Hepatocyte (in vitro differentiated cells): ENCODE measurements at regions not wholly inside any gene's neighbourhood (a gene's known extent, or its start where the extent isn't known, plus 50 kb on each side); places are given as distances from the start of the nearest gene placed in this dataset.

Source experiments
- DNase-seq: peaks from one replicate; pipeline ENCODE4 v3.0.0-alpha.2; 2016; ENCODE audit warnings: low spot score
- H2AFZ ChIP-seq: fragments of 200-600 bp; sonication (generic); 2 replicates; pipeline ENCODE4 v1.6.0; 2016; ENCODE audit warnings: antibody characterized with exemption, mild to moderate bottlenecking
- H3K27ac ChIP-seq: fragments of 200-600 bp; sonication (generic); 2 replicates; pipeline ENCODE4 v1.5.1; 2016; ENCODE audit warnings: mild to moderate bottlenecking
- H3K27me3 ChIP-seq: fragments of 200-600 bp; sonication (generic); 2 replicates; pipeline ENCODE4 v1.6.1; 2016
- H3K36me3 ChIP-seq: fragments of 200-600 bp; sonication (generic); replicated peaks from 2 replicates; pipeline ENCODE4 v1.5.1; 2016; ENCODE audit warnings: low read depth; ENCODE audit not compliant: insufficient read depth
- H3K4me1 ChIP-seq: fragments of 200-600 bp; sonication (generic); 2 replicates; pipeline ENCODE4 v1.5.1; 2016; ENCODE audit warnings: mild to moderate bottlenecking, moderate library complexity; ENCODE audit not compliant: insufficient read depth
- H3K4me2 ChIP-seq: fragments of 200-600 bp; sonication (generic); 2 replicates; pipeline ENCODE4 v1.6.0; 2016
- H3K4me3 ChIP-seq: fragments of 200-600 bp; sonication (generic); 2 replicates; pipeline ENCODE4 v1.5.1; 2016; ENCODE audit warnings: mild to moderate bottlenecking
- H3K79me2 ChIP-seq: fragments of 200-600 bp; sonication (generic); 2 replicates; pipeline ENCODE4 v1.6.0; 2017; ENCODE audit warnings: mild to moderate bottlenecking
- H3K9me2 ChIP-seq: fragments of 200-600 bp; sonication (generic); replicated peaks from 2 replicates; pipeline ENCODE4 v1.6.0; 2017; ENCODE audit warnings: mild to moderate bottlenecking; ENCODE audit not compliant: insufficient read depth
- H3K9me3 ChIP-seq: fragments of 200-600 bp; sonication (generic); 2 replicates; pipeline ENCODE4 v1.5.1; 2016; ENCODE audit warnings: low read depth, mild to moderate bottlenecking
- H4K20me1 ChIP-seq: fragments of 200-600 bp; sonication (generic); 2 replicates; pipeline ENCODE4 v1.6.0; 2016; ENCODE audit warnings: mild to moderate bottlenecking; ENCODE audit not compliant: insufficient read depth, poor library complexity, severe bottlenecking
- CTCF ChIP-seq: fragments of 200-600 bp; sonication (generic); IDR thresholded peaks from 2 replicates; pipeline ENCODE4 v1.5.1; 2016; ENCODE audit warnings: antibody characterized with exemption, mild to moderate bottlenecking; ENCODE audit not compliant: poor library complexity
- EZH2 ChIP-seq: fragments of 200-600 bp; sonication (generic); IDR thresholded peaks from 2 replicates; pipeline ENCODE4 v1.6.1; 2016; ENCODE audit warnings: antibody characterized with exemption, mild to moderate bottlenecking, borderline replicate concordance
- EZH2phosphoT487 ChIP-seq: fragments of 200-600 bp; sonication (generic); IDR thresholded peaks from one replicate; pipeline ENCODE4 v1.6.1; 2018; ENCODE audit warnings: antibody characterized with exemption, mild to moderate bottlenecking, low read depth, moderate library complexity; ENCODE audit not compliant: unreplicated experiment, severe bottlenecking
- WGBS: methylation state at CpG from one replicate; pipeline ENCODE4 v1.1.6; 2016; ENCODE audit warnings: low lambda C conversion rate; ENCODE audit errors: missing lambda C conversion rate; 5-methylcytosine and 5-hydroxymethylcytosine counted together

DNA sequence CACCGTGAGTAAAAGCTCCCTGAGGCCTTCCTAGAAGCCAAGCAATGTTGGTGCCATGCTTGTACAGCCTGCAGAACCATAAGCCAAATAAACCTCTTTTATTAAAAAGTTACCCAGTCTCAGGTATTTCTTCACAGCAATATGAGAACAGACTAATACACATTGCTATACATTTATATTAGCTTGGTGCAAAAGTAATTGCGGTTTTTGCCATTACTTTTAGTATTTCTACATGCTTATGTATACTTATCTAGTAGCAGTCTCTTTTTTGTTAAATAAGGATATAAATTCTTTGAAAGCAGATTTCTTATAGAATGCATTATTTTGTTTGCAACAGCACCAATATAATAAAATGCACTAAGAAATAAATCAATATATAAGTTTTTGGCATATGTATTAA, 619.6 kb downstream of the FSCB start:
- 97% methylated on average over 2 of the region's 2 CpGs for WGBS
- H3K4me3 ChIP-seq: no peak overlapping the region

GRCh38 chr14:43877351-43877960, 629.6 kb downstream of the FSCB start:
- Histone ChIP-seq H3K79me2 (no peaks in the 10 kb centered on the region), H3K36me3 (no peaks in the 10 kb centered on the region), H3K4me3 (no peak overlapping the region), H3K27me3 (no peaks in the 10 kb centered on the region), H3K4me2 (peak overlapping the region; percentile 29), H2AFZ (no peak overlapping the region), H3K9me3 (no peaks in the 10 kb centered on the region), H4K20me1 (no peaks in the 10 kb centered on the region), H3K27ac (no peak overlapping the region), H3K9me2 (no peaks in the 10 kb centered on the region), H3K4me1 (peaks cover 13% of the 10 kb centered on the region)
- WGBS: 42% methylated on average over 3 of the region's 3 CpGs
- no peak for DNase-seq
- TF ChIP-seq EZH2 (no peak), CTCF (no peak), EZH2phosphoT487 (no peak)

More for the DNA sequence above, 619.6 kb downstream of the FSCB start:
- no peaks in the 10 kb centered on the region for H3K4me1 ChIP-seq
- H3K27me3 ChIP-seq: no peaks in the 10 kb centered on the region
- H3K79me2 ChIP-seq: no peaks in the 10 kb centered on the region
- H3K36me3 ChIP-seq: no peaks in the 10 kb centered on the region
- no peak overlapping the region for H3K4me2 ChIP-seq
- H4K20me1 ChIP-seq: no peaks in the 10 kb centered on the region
- TF ChIP-seq EZH2phosphoT487 (no peak), EZH2 (no peak), CTCF (no peak)
- H2AFZ ChIP-seq: no peak overlapping the region
- no peaks in the 10 kb centered on the region for H3K9me2 ChIP-seq
- no peak for DNase-seq
- H3K9me3 ChIP-seq: no peaks in the 10 kb centered on the region
- no peak overlapping the region for H3K27ac ChIP-seq

DNA sequence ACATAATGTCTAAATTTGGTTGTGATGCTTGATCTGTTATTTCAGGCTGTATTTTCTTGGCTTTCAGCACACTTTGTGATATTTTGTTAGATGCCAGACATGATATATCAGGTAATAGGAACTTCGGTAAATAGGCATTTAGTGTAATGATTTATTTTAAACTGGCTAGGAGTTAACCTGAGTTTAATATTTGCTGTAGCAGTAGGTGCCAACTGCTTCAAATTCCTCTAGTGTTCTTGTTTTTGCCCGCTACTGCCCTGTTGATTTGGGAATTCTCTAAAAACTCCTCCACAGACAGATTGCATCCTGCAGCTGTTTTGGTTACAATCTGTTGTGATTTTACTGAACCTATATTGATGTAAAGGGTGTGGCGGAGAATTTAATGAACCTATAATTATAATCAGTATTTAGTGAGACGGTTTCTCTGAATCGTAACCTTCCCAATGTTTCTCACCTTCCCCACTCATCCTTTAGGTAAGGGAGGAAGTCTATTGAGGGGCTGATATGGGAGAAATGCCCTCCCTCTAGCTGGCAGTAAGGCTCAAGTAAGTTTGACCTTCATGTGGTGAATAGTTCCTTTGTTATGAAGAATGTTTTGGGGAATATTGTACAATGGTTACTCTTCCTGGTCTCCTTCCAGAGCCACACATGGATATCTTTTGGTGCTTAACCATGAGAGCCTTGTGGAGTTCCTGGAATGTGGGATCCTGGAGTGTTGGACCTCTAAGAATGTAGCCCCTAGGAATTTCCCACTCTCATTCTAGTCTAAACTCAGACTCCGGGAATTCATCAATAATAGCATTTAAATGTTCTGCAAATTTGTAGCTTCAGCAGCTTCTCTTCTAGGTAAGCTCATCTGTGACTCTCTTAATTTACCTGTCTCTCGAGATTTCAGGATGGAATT, 634.1 kb downstream of the FSCB start:
- no peaks in the 10 kb centered on the region for H3K27me3 ChIP-seq
- H3K27ac ChIP-seq: no peak overlapping the region
- no peak overlapping the region for H3K4me2 ChIP-seq
- WGBS: 81% methylated on average over 7 of the region's 7 CpGs
- no peaks in the 10 kb centered on the region for H3K9me2 ChIP-seq
- DNase-seq: no peak
- TF ChIP-seq CTCF: no peak
- no peak for TF ChIP-seq EZH2phosphoT487
- no peak for TF ChIP-seq EZH2
- no peaks in the 10 kb centered on the region for H3K9me3 ChIP-seq
- no peak overlapping the region for H2AFZ ChIP-seq
- no peaks in the 10 kb centered on the region for H3K79me2 ChIP-seq
- H3K4me3 ChIP-seq: no peak overlapping the region
- no peaks in the 10 kb centered on the region for H3K36me3 ChIP-seq
- H4K20me1 ChIP-seq: no peaks in the 10 kb centered on the region
- peaks cover 8% of the 10 kb centered on the region for H3K4me1 ChIP-seq
